ENCODE measurements at regions not wholly inside any gene's neighbourhood (a gene's known extent, or its start where the extent isn't known, plus 50 kb on each side); places are given as distances from the start of the nearest gene placed in this dataset.

GRCh38 chr1:172931340-172931739 lies 119.4 kb downstream of the TNFSF18 start:
- TF ChIP-seq EZH2 (optimal IDR thresholded peaks at IDR 0.05; ENCODE audit: low read depth, low read length) (no peak), EZH2phosphoT487 (IDR thresholded peaks at IDR 0.05; ENCODE audit: low read length) (no peak)
- TF ChIP-seq, protein P1, sequence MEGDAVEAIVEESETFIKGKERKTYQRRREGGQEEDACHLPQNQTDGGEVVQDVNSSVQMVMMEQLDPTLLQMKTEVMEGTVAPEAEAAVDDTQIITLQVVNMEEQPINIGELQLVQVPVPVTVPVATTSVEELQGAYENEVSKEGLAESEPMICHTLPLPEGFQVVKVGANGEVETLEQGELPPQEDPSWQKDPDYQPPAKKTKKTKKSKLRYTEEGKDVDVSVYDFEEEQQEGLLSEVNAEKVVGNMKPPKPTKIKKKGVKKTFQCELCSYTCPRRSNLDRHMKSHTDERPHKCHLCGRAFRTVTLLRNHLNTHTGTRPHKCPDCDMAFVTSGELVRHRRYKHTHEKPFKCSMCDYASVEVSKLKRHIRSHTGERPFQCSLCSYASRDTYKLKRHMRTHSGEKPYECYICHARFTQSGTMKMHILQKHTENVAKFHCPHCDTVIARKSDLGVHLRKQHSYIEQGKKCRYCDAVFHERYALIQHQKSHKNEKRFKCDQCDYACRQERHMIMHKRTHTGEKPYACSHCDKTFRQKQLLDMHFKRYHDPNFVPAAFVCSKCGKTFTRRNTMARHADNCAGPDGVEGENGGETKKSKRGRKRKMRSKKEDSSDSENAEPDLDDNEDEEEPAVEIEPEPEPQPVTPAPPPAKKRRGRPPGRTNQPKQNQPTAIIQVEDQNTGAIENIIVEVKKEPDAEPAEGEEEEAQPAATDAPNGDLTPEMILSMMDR (IDR thresholded peaks at IDR 0.05; ENCODE audit: low read length), result no peak

Data from MM.1S (cell line).